Suprapubic skin (tissue), 4 donors: ENCODE measurements at regions not wholly inside any gene's neighbourhood (a gene's known extent, or its start where the extent isn't known, plus 50 kb on each side); places are given as distances from the start of the nearest gene placed in this dataset.

Experiments
- CTCF ChIP-seq, 2 donors: fragments of 200-600 bp in 1 of 2; fragments of 450-650 bp in 1 of 2; sonication (generic) in 1 of 2; IDR thresholded peaks; one replicate each; pipeline ENCODE4 v1.5.1; 2016 to 2019; ENCODE audit warnings: antibody characterized with exemption in 2 of 2, mild to moderate bottlenecking in 1 of 2, moderate library complexity in 1 of 2
- EP300 ChIP-seq: sonication (generic); formaldehyde crosslinking; IDR thresholded peaks from one replicate; pipeline ENCODE4 v1.6.1; 2017; ENCODE audit warnings: antibody characterized with exemption
- POLR2A ChIP-seq, 2 donors: fragments of 450-650 bp; IDR thresholded peaks; one replicate each; pipeline ENCODE4 v1.6.1; 2017; ENCODE audit warnings: antibody characterized with exemption in 2 of 2, mild to moderate bottlenecking in 2 of 2, moderate library complexity in 2 of 2
- POLR2AphosphoS5 ChIP-seq, 3 donors: sonication (generic); formaldehyde crosslinking; IDR thresholded peaks; one replicate each; pipeline ENCODE4 v1.6.1; 2017; ENCODE audit warnings: antibody characterized with exemption in 3 of 3

- TF ChIP-seq CTCF (IDR thresholded peaks at IDR 0.05) (no peak), POLR2AphosphoS5 (IDR thresholded peaks at IDR 0.05) (no peak), POLR2A (IDR thresholded peaks at IDR 0.05) (no peak), EP300 (no peak)
Observed at GRCh38 chr21:45344576-45344975, 56.9 kb upstream of the POFUT2 start.
